H1 (cell line): ENCODE measurements at regions not wholly inside any gene's neighbourhood (a gene's known extent, or its start where the extent isn't known, plus 50 kb on each side); places are given as distances from the start of the nearest gene placed in this dataset.

Experiments used
- BRCA1 ChIP-seq: IDR thresholded peaks from 2 replicates; pipeline ENCODE4 v1.6.1; 2012; ENCODE audit warnings: low read depth, low read length, improper control_type of control experiment
- EP300 ChIP-seq, 2 experiments: IDR thresholded peaks; 1 replicate in 1 of 2; 2 replicates in 1 of 2; pipeline ENCODE4 v1.6.1; 2011 to 2012; ENCODE audit warnings: low read depth in 2 of 2, low read length in 2 of 2, mild to moderate bottlenecking in 2 of 2, borderline replicate concordance in 1 of 2, inconsistent platforms in 1 of 2, moderate library complexity in 1 of 2
- SIRT6 ChIP-seq: IDR thresholded peaks from one replicate; pipeline ENCODE4 v1.7.1; 2012; ENCODE audit warnings: low read length, inconsistent platforms
- TAF7 ChIP-seq: optimal IDR thresholded peaks from 2 replicates; pipeline ENCODE3; 2011; ENCODE audit warnings: low read depth, mild to moderate bottlenecking, inconsistent platforms, low read length, moderate library complexity, borderline replicate concordance
- ZNF274 ChIP-seq: IDR thresholded peaks from 2 replicates; pipeline ENCODE4 v1.7.0; 2012; ENCODE audit warnings: low read length, borderline replicate concordance; ENCODE audit errors: extremely low read depth
- TF ChIP-seq, protein P1 (sequence below), 3 experiments: IDR thresholded peaks; 1 replicate in 2 of 3; 2 replicates in 1 of 3; pipeline versions ENCODE4 v1.5.1 to v1.6.1; 2011; ENCODE audit warnings: low read length in 3 of 3, mild to moderate bottlenecking in 3 of 3, inconsistent platforms in 2 of 3, low read depth in 1 of 3, moderate library complexity in 1 of 3; ENCODE audit not compliant: insufficient read depth in 1 of 3; ENCODE audit errors: control extremely low read depth in 1 of 3

DNA sequence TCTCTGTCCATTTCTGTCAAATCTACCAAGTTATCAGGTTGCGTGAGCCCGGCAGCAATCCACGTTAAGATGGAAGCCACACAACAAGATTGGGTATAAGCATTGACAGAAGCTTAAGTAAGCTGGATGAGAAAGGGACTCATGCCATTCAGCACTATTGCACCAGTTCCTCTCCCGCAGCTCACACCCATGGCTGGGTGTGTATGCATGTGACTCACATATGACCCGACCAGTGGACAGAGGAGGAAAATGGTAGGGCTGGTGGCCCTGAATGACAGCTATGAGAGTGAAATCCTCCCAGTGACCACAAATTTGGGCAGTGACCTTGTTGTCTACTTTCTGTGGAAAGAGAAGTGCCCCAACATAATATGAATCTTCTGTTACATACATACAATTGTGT is 113.5 kb downstream of the OTOR start (continued):
- TF ChIP-seq ZNF274 (no peak), SIRT6 (no peak), TAF7 (no peak), BRCA1 (no peak), EP300 (IDR thresholded peaks at IDR 0.05; ENCODE audit: borderline replicate concordance in 1 of 2, low read depth in 2 of 2, low read length in 2 of 2) (no peak)
- TF ChIP-seq, protein P1, sequence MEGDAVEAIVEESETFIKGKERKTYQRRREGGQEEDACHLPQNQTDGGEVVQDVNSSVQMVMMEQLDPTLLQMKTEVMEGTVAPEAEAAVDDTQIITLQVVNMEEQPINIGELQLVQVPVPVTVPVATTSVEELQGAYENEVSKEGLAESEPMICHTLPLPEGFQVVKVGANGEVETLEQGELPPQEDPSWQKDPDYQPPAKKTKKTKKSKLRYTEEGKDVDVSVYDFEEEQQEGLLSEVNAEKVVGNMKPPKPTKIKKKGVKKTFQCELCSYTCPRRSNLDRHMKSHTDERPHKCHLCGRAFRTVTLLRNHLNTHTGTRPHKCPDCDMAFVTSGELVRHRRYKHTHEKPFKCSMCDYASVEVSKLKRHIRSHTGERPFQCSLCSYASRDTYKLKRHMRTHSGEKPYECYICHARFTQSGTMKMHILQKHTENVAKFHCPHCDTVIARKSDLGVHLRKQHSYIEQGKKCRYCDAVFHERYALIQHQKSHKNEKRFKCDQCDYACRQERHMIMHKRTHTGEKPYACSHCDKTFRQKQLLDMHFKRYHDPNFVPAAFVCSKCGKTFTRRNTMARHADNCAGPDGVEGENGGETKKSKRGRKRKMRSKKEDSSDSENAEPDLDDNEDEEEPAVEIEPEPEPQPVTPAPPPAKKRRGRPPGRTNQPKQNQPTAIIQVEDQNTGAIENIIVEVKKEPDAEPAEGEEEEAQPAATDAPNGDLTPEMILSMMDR (IDR thresholded peaks at IDR 0.05; ENCODE audit: control extremely low read depth in 1 of 3, insufficient read depth in 1 of 3, low read depth in 1 of 3, low read length in 3 of 3), result no peak
